ENCODE measurements at regions not wholly inside any gene's neighbourhood (a gene's known extent, or its start where the extent isn't known, plus 50 kb on each side); places are given as distances from the start of the nearest gene placed in this dataset.
"Not testable (repeated sequence)": the region's sequence is repeated elsewhere in the genome, so short reads cannot be mapped to it uniquely, and the experiment has no call there.

- not testable (repeated sequence) for TF ChIP-seq CTCF (IDR thresholded peaks at IDR 0.05; ENCODE audit: low read depth, low read length, poor library complexity, severe bottlenecking); EZH2phosphoT487 (IDR thresholded peaks at IDR 0.05; ENCODE audit: borderline replicate concordance, low read length)
Measured at GRCh38 chr2:111381530-111382306, 261.0 kb downstream of the BCL2L11 start.

Measured in DOHH2 (cell line).